ENCODE measurements at regions not wholly inside any gene's neighbourhood (a gene's known extent, or its start where the extent isn't known, plus 50 kb on each side); places are given as distances from the start of the nearest gene placed in this dataset.
"Not testable (repeated sequence)": the region's sequence is repeated elsewhere in the genome, so short reads cannot be mapped to it uniquely, and the experiment has no call there.

GRCh38 chr4:18611026-18611425, 589.5 kb upstream of the LCORL start:
- no peak for DNase-seq

- DNase-seq: no peak
Observed at GRCh38 chr4:18608908-18609533, 587.5 kb upstream of the LCORL start.

DNA sequence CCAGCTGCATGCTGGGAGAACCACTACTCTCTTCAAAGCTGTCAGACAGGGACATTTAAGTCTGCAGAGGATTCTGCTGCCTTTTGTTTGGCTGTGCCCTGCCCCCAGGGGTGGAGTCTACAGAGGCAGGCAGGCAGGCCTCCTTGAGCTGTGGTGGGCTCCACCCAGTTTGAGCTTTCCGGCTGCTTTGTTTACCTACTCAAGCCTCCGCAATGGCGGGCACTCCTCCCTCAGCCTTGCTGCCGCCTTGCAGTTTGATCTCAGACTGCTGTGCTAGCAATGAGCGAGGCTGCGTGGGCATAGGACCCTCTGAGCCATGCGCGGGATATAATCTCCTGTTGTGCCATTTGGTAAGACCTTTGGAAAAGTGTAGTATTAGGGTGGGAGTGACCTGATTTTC, 581.1 kb upstream of the LCORL start:
- not testable (repeated sequence) for DNase-seq

- peak; percentile 3 for DNase-seq
Observed at GRCh38 chr4:18593297-18594002, 571.9 kb upstream of the LCORL start.

DNA sequence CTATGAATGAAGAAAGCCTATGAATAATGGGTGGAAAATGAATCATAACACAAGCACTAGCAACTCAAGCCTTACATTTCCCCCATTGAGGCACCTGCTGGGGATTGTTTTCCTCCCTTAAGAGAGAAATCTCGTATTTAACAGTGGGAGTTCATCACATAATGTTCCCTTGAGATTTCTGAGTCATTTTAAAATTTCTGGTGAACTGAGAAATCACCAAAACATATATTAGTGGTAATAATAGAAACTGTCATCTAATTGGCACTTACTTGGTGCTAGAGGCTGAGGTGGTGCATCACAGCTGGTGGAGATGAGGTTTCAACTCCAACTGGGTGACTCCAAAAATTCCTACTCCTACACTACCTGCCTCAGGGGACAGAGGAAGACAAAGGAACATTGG, 561.3 kb upstream of the LCORL start:
- DNase-seq: no peak

DNA sequence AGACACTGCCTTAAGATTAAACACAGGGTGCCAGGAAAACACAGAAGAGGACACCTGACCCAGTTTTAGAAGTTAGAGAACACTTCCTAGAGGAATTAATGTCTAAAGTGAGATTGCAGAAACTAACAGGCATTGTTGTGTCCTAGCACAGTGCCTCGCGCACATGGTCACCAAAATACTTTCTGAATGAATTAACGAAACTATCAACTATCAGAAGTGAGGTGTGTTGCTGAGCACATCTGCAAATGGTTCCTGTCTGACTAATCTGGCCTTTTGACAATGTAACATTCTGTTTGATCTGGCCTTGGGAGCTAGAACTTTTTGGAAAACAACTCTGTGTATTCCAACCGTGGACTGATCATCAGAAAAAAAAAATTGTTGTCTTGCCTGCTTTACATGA, 556.8 kb upstream of the LCORL start:
- no peak for DNase-seq

- no peak for DNase-seq
Observed at GRCh38 chr4:18572481-18572880, 550.9 kb upstream of the LCORL start.

DNA sequence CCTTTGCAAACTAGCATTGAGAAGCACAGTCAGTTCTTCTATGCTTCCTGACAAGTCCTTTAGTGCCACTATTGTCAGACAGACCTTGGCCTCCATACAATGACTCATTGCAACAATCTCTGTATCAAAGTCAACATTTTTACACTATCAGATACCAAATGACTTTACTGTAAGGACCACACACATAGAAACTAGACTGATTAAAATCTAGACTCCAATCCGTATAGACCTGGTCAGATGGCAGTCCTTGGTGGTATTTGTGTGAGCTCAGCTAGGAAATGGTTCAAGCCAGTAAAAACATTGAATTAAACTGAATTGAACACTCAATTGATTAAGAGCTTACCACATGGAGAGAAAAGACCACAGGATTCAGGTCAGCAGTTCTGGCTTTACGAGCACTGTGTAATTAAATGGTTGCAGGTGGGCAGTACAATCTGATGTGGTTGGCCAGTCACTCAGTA, 549.8 kb upstream of the LCORL start:
- DNase-seq: no peak

- no peak for DNase-seq
Observed at GRCh38 chr4:18570370-18570769, 548.8 kb upstream of the LCORL start.

DNA sequence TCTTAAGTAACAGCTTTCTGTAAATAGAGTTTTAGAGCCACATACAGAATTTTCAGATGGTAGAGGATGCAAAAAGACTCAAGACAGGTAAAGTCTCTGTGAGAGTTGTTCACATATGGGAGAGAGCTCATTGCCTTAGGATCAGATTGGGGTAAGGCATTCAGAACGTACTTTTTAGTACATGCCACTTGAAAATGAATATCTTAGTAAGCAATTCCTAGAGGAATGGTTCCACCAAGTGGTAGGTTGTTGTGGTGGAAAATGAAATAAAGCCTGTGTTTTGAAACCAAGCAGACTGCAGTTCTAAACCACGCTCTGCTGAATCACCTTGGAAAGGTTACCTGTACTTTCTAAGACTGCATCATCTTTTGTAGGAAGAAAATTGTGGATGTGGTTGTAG, 547.0 kb upstream of the LCORL start:
- DNase-seq: no peak

- no peak for DNase-seq
Observed at GRCh38 chr4:18566970-18567799, 545.6 kb upstream of the LCORL start.

GRCh38 chr4:18559492-18559891, 537.9 kb upstream of the LCORL start:
- no peak for DNase-seq

DNA sequence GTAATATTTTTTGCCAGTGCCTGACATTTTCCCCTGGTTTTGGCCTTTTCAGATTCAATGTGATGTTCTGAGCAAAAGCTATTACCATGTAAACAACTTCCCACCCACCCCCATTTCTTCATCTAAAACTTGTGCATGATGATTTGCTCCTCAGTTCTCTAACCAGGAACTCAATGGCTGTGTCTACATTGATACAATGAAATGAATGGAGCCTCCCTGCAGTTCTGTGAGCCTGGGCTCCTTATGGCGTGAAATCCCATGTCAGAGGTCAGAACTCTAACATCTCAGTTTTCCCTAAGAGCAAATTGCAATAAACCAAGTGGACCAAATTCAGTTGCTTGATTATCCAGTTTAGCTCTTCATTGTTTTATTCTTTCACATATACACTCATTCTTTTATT, 534.8 kb upstream of the LCORL start:
- no peak for DNase-seq

- DNase-seq: no peak
Observed at GRCh38 chr4:18540349-18540748, 518.8 kb upstream of the LCORL start.

DNA sequence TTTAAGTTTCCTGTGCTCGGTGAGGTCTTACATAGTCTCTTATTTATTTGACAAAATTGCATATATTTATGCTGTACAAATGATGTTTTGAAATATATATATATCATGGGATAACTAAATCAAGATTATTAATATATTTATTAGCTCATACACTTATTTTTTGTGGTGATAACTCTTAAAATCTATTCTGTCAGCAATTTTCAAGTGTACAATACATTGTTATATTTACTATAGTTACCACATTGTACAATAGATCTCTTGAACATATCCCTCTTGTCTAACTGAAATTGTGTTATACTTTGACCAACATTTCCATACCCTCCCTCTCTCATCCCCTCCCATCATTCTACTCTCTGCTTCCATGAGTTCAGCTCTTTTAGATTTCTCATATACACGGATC, 516.6 kb upstream of the LCORL start:
- DNase-seq: no peak

DNA sequence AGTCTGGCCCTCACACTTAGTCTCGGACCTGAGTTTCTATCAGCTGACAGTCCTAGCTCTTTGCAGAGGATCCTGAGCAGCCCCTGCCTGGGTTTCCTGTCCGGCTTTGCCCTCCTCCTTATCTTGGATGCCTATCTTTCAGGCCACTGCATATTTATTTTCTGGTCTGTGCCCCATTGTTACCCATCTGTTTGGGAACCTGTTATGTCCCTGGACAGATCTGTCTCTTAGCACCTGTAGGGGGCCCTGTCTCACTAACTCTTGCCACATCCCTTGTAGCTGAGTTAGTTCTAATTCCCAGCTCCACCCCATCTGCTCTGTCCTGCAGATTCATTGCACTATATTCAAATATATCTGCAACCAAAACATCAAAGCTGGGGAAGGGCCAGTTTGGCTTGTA, 514.9 kb upstream of the LCORL start:
- DNase-seq: no peak

- DNase-seq: no peak
Observed at GRCh38 chr4:18535948-18536347, 514.4 kb upstream of the LCORL start.

DNA sequence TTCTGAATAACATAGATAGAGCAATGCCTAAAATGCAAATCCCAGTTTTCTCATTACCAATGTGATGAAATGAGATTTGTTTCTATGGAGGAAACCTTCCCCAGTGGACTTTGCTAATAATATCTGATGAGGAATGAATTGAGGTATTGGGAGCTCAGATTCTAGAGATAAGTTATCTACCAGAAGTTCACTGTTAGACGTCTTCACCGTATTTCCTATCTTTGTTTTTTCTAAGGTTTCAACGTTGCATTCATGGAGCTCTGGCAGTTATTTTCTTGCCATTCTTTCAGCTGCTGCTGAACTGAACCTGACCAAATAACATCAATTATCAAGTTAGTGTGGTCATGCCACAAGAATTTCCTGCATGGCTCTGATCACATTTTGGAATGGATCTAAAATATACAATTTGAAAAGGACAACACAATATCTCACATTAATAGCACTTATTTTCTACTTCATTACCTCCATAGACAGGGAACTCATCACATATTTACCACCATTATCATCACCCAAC, 511.8 kb upstream of the LCORL start:
- no peak for DNase-seq

- no peak for DNase-seq
Observed at GRCh38 chr4:18531731-18532130, 510.2 kb upstream of the LCORL start.

- no peak for DNase-seq
Observed at GRCh38 chr4:18529482-18529881, 507.9 kb upstream of the LCORL start.

GRCh38 chr4:18524667-18525066, 503.1 kb upstream of the LCORL start:
- DNase-seq: no peak

GRCh38 chr4:18518098-18518497, 496.5 kb upstream of the LCORL start:
- no peak for DNase-seq

- no peak for DNase-seq
Observed at GRCh38 chr4:18513861-18514260, 492.3 kb upstream of the LCORL start.

DNA sequence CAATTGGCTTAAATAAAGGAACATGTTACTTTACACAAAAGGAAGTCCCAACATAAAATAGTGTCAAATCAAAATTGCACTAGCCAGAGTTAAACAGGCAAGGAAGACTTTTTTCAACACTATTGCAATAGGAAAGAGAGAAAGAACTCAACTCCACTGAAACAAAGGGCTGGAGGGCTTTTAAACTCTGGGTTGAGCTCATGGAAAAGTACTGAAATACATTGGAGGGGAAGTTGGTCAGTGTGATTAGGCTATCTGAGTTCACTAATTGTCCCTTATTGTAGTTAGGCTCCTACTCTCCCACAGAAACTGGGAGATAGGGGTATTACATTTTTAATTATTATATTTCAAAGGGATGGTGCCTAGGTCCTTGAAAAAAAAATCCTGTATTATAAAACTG, 491.2 kb upstream of the LCORL start:
- DNase-seq: no peak

All from DMS79 treated with DMSO at 0.1 percent for 48 hours (cell line).